Testis (tissue), 2 donors: ENCODE measurements at regions not wholly inside any gene's neighbourhood (a gene's known extent, or its start where the extent isn't known, plus 50 kb on each side); places are given as distances from the start of the nearest gene placed in this dataset.

Experiments used
- POLR2A ChIP-seq: fragments of 450-650 bp; IDR thresholded peaks from one replicate; pipeline ENCODE4 v1.6.1; 2017; ENCODE audit warnings: antibody characterized with exemption, mild to moderate bottlenecking, moderate library complexity
- TF ChIP-seq, protein P1 (sequence below), 3 experiments: fragments of 450-650 bp in 2 of 3; fragments of 200-600 bp in 1 of 3; sonication (generic) in 1 of 3; IDR thresholded peaks; one replicate each; pipeline ENCODE4 v1.5.1; 2016 to 2019; ENCODE audit warnings: antibody characterized with exemption in 3 of 3, mild to moderate bottlenecking in 2 of 3, moderate library complexity in 1 of 3

DNA sequence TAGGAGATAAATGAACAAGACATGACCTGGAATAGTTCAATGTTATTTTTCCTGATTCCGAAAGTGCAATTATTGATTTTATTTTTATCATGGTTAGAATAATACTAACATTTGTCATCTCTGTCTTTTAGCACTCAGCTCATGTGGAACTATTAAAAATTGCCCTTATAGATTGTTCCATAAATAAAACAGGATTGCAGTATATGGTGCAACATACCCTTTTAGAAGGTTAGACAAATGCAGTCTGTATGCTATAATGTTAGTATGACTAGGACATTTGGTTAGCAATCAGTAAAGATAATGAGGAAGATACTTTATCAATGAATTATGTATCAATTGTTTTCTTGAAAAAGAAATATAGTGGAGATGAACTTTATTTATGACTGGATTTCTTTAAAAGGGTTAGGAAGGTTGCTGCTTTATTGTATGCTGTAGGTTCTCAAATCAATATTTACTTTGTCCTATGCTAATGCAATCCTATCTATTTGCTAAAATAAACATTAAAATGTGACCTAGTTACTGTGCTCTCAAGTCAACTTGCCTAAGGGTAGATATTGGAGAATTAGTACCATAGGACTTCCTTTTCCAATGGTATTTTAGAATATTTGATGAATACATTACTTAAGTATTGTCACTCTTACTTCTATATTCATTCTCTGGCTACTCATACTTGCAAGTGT lies 348.9 kb upstream of the ISL1 start:
- no peak for TF ChIP-seq POLR2A
- TF ChIP-seq, protein P1, sequence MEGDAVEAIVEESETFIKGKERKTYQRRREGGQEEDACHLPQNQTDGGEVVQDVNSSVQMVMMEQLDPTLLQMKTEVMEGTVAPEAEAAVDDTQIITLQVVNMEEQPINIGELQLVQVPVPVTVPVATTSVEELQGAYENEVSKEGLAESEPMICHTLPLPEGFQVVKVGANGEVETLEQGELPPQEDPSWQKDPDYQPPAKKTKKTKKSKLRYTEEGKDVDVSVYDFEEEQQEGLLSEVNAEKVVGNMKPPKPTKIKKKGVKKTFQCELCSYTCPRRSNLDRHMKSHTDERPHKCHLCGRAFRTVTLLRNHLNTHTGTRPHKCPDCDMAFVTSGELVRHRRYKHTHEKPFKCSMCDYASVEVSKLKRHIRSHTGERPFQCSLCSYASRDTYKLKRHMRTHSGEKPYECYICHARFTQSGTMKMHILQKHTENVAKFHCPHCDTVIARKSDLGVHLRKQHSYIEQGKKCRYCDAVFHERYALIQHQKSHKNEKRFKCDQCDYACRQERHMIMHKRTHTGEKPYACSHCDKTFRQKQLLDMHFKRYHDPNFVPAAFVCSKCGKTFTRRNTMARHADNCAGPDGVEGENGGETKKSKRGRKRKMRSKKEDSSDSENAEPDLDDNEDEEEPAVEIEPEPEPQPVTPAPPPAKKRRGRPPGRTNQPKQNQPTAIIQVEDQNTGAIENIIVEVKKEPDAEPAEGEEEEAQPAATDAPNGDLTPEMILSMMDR (IDR thresholded peaks at IDR 0.05): no peak
